ENCODE measurements at regions not wholly inside any gene's neighbourhood (a gene's known extent, or its start where the extent isn't known, plus 50 kb on each side); places are given as distances from the start of the nearest gene placed in this dataset.

GRCh38 chr12:124509676-124510300, 57.6 kb downstream of the NCOR2 start:
- ChIA-PET POLR2A (no interaction called here), CTCF (ENCODE audit: unreplicated experiment) (no interaction called here)
- intact Hi-C loops (cut with micrococcal nuclease; ENCODE audit: unreplicated experiment): no loop called here
- BruUV-seq (replicated peaks): no TSS peak
- no peak for DNase-seq (ENCODE audit: low spot score)
- no peak overlapping the region for H3K4me3 ChIP-seq (ENCODE audit: low read depth, low read length, poor library complexity, severe bottlenecking)
- no peaks in the 10 kb centered on the region for H3K4me1 ChIP-seq (ENCODE audit: insufficient read depth, low read length, poor library complexity, severe bottlenecking)
- no peak overlapping the region for H2AFZ ChIP-seq (ENCODE audit: low read length)
- no peaks in the 10 kb centered on the region for H3K36me3 ChIP-seq (ENCODE audit: insufficient read depth, low read length)
- H3K4me2 ChIP-seq (ENCODE audit: low read length): no peak overlapping the region
- H3K9me2 ChIP-seq (ENCODE audit: insufficient read depth, low read length): no peaks in the 10 kb centered on the region
- H4K20me1 ChIP-seq (ENCODE audit: insufficient read depth, low read length): no peaks in the 10 kb centered on the region; the same call in 1 of the 2 replicates
- H3K79me2 ChIP-seq (ENCODE audit: insufficient read depth, low read depth, low read length): no peaks in the 10 kb centered on the region
- TF ChIP-seq CTCF (conservative IDR thresholded peaks at IDR 0.05; ENCODE audit: low read length) (no peak), EZH2phosphoT487 (IDR thresholded peaks at IDR 0.05; ENCODE audit: borderline replicate concordance, low read depth, low read length) (no peak)
- H3K27ac ChIP-seq (ENCODE audit: low read depth, low read length, poor library complexity, severe bottlenecking): no peak overlapping the region
- H3K9me3 ChIP-seq (ENCODE audit: low read length): no peaks in the 10 kb centered on the region

- Histone ChIP-seq H3K79me2 (ENCODE audit: insufficient read depth, low read depth, low read length) (no peaks in the 10 kb centered on the region), H3K36me3 (ENCODE audit: insufficient read depth, low read length) (no peaks in the 10 kb centered on the region), H3K4me3 (ENCODE audit: low read depth, low read length, poor library complexity, severe bottlenecking) (no peak overlapping the region), H4K20me1 (ENCODE audit: insufficient read depth, low read length) (no peaks in the 10 kb centered on the region; the same call in 1 of the 2 replicates), H3K9me3 (ENCODE audit: low read length) (no peaks in the 10 kb centered on the region), H3K4me1 (ENCODE audit: insufficient read depth, low read length, poor library complexity, severe bottlenecking) (no peaks in the 10 kb centered on the region), H3K9me2 (ENCODE audit: insufficient read depth, low read length) (no peaks in the 10 kb centered on the region), H3K4me2 (ENCODE audit: low read length) (no peak overlapping the region), H3K27ac (ENCODE audit: low read depth, low read length, poor library complexity, severe bottlenecking) (no peak overlapping the region), H2AFZ (ENCODE audit: low read length) (no peak overlapping the region)
- ChIA-PET POLR2A (no interaction called here), CTCF (ENCODE audit: unreplicated experiment) (no interaction called here)
- DNase-seq (ENCODE audit: low spot score): no peak
- TF ChIP-seq CTCF (conservative IDR thresholded peaks at IDR 0.05; ENCODE audit: low read length) (no peak), EZH2phosphoT487 (IDR thresholded peaks at IDR 0.05; ENCODE audit: borderline replicate concordance, low read depth, low read length) (no peak)
- no TSS peak for BruUV-seq (replicated peaks)
- intact Hi-C loops (cut with micrococcal nuclease; ENCODE audit: unreplicated experiment): no loop called here
These were observed 58.1 kb downstream of the NCOR2 start for GRCh38 chr12:124509300-124509675.

GRCh38 chr12:124508381-124509079, 58.9 kb downstream of the NCOR2 start:
- Histone ChIP-seq H3K9me3 (ENCODE audit: low read length) (no peaks in the 10 kb centered on the region), H3K4me1 (ENCODE audit: insufficient read depth, low read length, poor library complexity, severe bottlenecking) (no peaks in the 10 kb centered on the region), H3K4me3 (ENCODE audit: low read depth, low read length, poor library complexity, severe bottlenecking) (no peak overlapping the region), H2AFZ (ENCODE audit: low read length) (no peak overlapping the region), H3K9me2 (ENCODE audit: insufficient read depth, low read length) (no peaks in the 10 kb centered on the region), H3K27ac (ENCODE audit: low read depth, low read length, poor library complexity, severe bottlenecking) (no peak overlapping the region), H3K36me3 (ENCODE audit: insufficient read depth, low read length) (no peaks in the 10 kb centered on the region), H3K4me2 (ENCODE audit: low read length) (no peak overlapping the region), H3K79me2 (ENCODE audit: insufficient read depth, low read depth, low read length) (no peaks in the 10 kb centered on the region), H4K20me1 (ENCODE audit: insufficient read depth, low read length) (no peaks in the 10 kb centered on the region; the same call in 1 of the 2 replicates)
- no TSS peak for BruUV-seq (replicated peaks)
- ChIA-PET CTCF (ENCODE audit: unreplicated experiment) (no interaction called here), POLR2A (no interaction called here)
- intact Hi-C loops (cut with micrococcal nuclease; ENCODE audit: unreplicated experiment): no loop called here
- no peak for DNase-seq (ENCODE audit: low spot score)
- TF ChIP-seq EZH2phosphoT487 (IDR thresholded peaks at IDR 0.05; ENCODE audit: borderline replicate concordance, low read depth, low read length) (no peak), CTCF (conservative IDR thresholded peaks at IDR 0.05; ENCODE audit: low read length) (peak; percentile 57)

All from OCI-LY7 (cell line).